Dendritic cell treated with granulocyte-macrophage colony-stimulating factor and Interleukin-4, amounts not matched to agents 40 ng/mL and 50 ng/mL, for 4 days (primary cell): ENCODE measurements at regions not wholly inside any gene's neighbourhood (a gene's known extent, or its start where the extent isn't known, plus 50 kb on each side); places are given as distances from the start of the nearest gene placed in this dataset.

Experiments
- H3K27ac Mint-ChIP-seq: one replicate; pipeline ENCODE4 v1.8.0; 2022; ENCODE audit warnings: mild to moderate bottlenecking, mixed read lengths
- H3K27me3 Mint-ChIP-seq: one replicate; pipeline ENCODE4 v1.8.0; 2022; ENCODE audit warnings: mild to moderate bottlenecking, mixed read lengths
- H3K36me3 Mint-ChIP-seq: one replicate; pipeline ENCODE4 v1.8.0; 2022; ENCODE audit warnings: low read depth, mixed read lengths
- H3K4me1 Mint-ChIP-seq: one replicate; pipeline ENCODE4 v1.8.0; 2022; ENCODE audit warnings: low read depth, mixed read lengths
- H3K4me3 Mint-ChIP-seq: one replicate; pipeline ENCODE4 v1.8.0; 2022; ENCODE audit warnings: mild to moderate bottlenecking, moderate library complexity, mixed read lengths
- H3K9me3 Mint-ChIP-seq: one replicate; pipeline ENCODE4 v1.8.0; 2022; ENCODE audit warnings: mixed read lengths
- intact Hi-C: fragments of 100-400 bp; cut with micrococcal nuclease; formaldehyde crosslinking; loops from one replicate; pipeline ENCODE4 v1.15.0; 2022

DNA sequence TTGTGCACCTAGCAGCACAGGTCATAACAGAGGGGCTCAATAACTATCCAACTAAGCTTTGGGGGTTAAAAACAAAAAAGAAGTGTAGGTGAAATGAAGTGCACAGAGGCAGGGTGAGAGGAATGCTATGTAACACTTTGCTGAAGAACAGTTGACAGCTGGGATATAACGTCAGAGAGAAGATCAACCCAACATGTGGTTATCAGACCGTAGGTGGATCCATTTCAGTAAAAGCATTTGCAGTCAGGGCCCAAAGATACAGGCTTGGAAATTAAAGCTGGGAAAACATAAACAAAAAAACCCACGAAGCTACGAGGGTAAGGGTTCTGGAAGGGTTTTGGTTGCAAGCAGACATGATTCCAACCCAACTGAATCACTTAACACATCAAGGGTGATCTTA is 377.5 kb upstream of the NR2F2 start:
- peaks cover 34% of the 10 kb centered on the region for H3K9me3 Mint-ChIP-seq
- no peak overlapping the region for H3K27ac Mint-ChIP-seq
- no peak overlapping the region for H3K4me3 Mint-ChIP-seq
- intact Hi-C loops: no loop called here
- no peaks in the 10 kb centered on the region for H3K4me1 Mint-ChIP-seq
- H3K27me3 Mint-ChIP-seq: no peaks in the 10 kb centered on the region
- H3K36me3 Mint-ChIP-seq: no peaks in the 10 kb centered on the region

DNA sequence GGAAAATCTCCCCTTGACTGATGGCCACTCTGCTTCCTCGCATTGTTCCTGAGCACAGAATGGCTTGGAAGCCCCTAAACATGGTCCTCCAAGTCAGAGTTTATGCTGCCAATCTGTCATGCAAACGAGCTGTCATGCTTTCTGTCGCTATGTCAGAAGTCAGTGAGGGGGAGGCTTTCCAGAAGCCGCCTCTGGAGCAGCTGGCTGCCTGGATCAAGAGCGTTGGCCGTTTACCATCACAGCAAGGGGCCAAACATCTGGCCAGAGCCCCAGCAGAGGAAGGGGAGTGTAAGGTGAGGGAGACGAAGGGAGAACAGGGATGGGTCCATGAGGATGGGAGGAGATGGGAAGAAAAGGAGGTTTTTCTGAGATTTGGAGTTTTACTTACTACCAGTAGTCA is 372.6 kb upstream of the NR2F2 start:
- no peaks in the 10 kb centered on the region for H3K36me3 Mint-ChIP-seq
- no peaks in the 10 kb centered on the region for H3K4me1 Mint-ChIP-seq
- no peak overlapping the region for H3K27ac Mint-ChIP-seq
- intact Hi-C loops: no loop called here
- H3K27me3 Mint-ChIP-seq: no peaks in the 10 kb centered on the region
- H3K9me3 Mint-ChIP-seq: peaks cover 24% of the 10 kb centered on the region
- no peak overlapping the region for H3K4me3 Mint-ChIP-seq

DNA sequence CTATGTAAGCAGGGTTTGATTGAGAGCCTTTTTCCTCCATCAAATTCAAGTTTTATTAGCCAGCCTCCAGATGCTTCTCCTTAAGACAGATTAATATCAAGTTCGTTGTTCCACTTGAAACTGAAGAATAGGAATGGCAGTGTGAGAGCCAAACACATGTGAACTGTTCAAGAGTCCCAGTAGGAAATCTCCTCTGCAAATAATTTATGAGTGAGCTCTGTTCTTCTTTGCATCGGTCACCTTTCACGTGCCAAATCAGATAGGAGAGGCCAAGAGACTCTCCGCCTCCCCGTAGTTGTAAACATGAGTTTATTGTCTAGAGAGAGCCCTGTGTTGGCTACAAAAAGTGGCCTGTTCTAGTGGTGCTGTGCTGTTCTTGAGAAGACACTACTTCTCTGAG is 372.1 kb upstream of the NR2F2 start:
- no peak overlapping the region for H3K4me3 Mint-ChIP-seq
- H3K27ac Mint-ChIP-seq: no peak overlapping the region
- peaks cover 18% of the 10 kb centered on the region for H3K9me3 Mint-ChIP-seq
- H3K4me1 Mint-ChIP-seq: no peaks in the 10 kb centered on the region
- intact Hi-C loops: no loop called here
- H3K27me3 Mint-ChIP-seq: no peaks in the 10 kb centered on the region
- H3K36me3 Mint-ChIP-seq: no peaks in the 10 kb centered on the region

- H3K9me3 Mint-ChIP-seq: no peaks in the 10 kb centered on the region
- no peaks in the 10 kb centered on the region for H3K36me3 Mint-ChIP-seq
- no peak overlapping the region for H3K4me3 Mint-ChIP-seq
- intact Hi-C loops: no loop called here
- no peaks in the 10 kb centered on the region for H3K27me3 Mint-ChIP-seq
- H3K27ac Mint-ChIP-seq: no peak overlapping the region
- H3K4me1 Mint-ChIP-seq: no peaks in the 10 kb centered on the region
These were observed 361.6 kb upstream of the NR2F2 start for GRCh38 chr15:95968856-95969255.

DNA sequence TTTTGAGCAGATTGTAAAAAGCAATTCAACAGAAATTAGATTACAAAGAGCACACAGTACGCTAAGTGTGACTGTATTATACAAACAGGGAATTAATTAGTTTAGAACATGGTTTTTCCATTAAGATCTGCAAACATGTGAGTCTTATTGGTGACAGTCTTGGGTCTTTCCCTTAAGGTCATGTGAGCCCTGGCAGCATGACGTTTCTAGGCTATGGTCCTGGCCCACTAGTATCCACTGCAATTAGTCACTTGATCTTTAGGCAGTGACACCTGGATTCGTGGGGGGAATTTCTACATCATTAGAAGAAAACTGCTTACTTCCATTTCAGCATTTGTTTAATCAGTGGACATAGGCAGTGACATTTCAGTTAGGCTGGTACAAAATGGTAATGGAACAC is 360.2 kb upstream of the NR2F2 start:
- no peaks in the 10 kb centered on the region for H3K36me3 Mint-ChIP-seq
- no peaks in the 10 kb centered on the region for H3K27me3 Mint-ChIP-seq
- H3K27ac Mint-ChIP-seq: no peak overlapping the region
- H3K9me3 Mint-ChIP-seq: peaks cover 2% of the 10 kb centered on the region
- intact Hi-C loops: no loop called here
- no peak overlapping the region for H3K4me3 Mint-ChIP-seq
- H3K4me1 Mint-ChIP-seq: no peaks in the 10 kb centered on the region

DNA sequence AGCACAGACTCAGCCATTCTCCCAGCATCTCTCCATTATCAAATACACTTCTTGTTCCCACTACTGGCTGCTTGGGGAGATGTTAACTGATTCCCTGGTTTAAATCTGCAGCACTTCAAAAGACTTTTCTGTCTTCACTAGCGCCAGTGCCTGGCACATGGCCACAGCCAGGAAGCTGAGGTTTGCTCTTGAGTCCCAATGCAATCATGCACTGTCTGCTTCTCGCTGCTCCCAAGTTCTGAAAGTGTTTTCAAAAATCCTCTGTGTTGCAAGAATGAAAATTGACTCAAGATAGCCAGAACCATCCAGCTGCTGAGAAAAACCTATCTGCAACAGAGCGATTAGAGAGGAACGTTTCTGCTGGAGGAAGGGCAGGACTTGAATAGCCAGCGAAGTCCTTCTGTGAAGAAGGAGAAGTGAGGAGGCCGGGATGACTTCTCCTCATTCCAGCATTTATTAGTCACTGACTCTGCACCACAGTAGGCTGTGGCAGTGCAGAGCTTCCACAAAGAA is 358.4 kb upstream of the NR2F2 start:
- H3K9me3 Mint-ChIP-seq: peaks cover 9% of the 10 kb centered on the region
- no peak overlapping the region for H3K4me3 Mint-ChIP-seq
- intact Hi-C loops: no loop called here
- no peaks in the 10 kb centered on the region for H3K4me1 Mint-ChIP-seq
- H3K27me3 Mint-ChIP-seq: no peaks in the 10 kb centered on the region
- H3K27ac Mint-ChIP-seq: no peak overlapping the region
- no peaks in the 10 kb centered on the region for H3K36me3 Mint-ChIP-seq

DNA sequence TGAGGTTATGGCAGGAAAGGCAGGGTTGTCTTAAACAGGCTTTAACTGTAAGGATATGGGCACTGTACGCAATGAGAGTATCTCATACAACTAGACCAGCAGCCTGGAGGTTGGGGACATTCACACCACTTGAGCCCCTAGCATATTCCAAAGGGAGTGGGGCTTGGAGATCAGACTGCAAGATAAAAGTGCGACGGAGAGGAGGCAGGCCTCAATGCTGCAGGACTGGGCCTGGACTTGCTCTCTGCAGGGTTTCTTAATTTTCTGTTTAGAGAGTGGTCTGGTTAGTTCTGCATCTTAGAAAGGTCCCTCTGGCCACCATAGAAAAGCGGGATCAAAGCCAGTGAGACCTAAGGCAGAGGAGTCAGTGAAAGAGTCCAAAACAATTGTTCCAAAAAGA is 357.7 kb upstream of the NR2F2 start:
- no peaks in the 10 kb centered on the region for H3K27me3 Mint-ChIP-seq
- peaks cover 9% of the 10 kb centered on the region for H3K9me3 Mint-ChIP-seq
- no peaks in the 10 kb centered on the region for H3K36me3 Mint-ChIP-seq
- no peaks in the 10 kb centered on the region for H3K4me1 Mint-ChIP-seq
- no peak overlapping the region for H3K27ac Mint-ChIP-seq
- no peak overlapping the region for H3K4me3 Mint-ChIP-seq
- intact Hi-C loops: no loop called here

- Mint-ChIP-seq H3K27me3 (no peaks in the 10 kb centered on the region), H3K36me3 (no peaks in the 10 kb centered on the region), H3K9me3 (peaks cover 9% of the 10 kb centered on the region), H3K4me3 (no peak overlapping the region), H3K27ac (no peak overlapping the region), H3K4me1 (no peaks in the 10 kb centered on the region)
- intact Hi-C loops: no loop called here
These were observed 356.8 kb upstream of the NR2F2 start for GRCh38 chr15:95973566-95974256.

DNA sequence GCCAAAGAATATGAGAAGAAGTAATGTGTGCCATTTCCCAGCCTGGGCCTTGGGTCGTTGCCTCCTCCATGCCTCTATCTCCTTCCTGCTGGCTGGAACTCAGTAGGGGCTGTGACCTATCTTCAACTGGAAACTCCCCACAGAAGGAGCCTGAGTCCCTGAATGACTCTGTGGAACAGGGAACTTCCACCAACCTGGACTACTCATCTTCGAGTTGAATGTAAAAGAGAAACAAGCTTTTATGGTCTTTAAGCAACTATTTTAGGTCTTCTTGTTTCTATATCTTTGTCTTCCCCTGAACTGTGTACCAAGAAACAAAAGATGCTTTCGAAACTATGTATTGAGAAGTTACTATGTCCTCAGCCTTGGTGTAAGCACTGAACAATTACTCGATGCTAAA is 355.3 kb upstream of the NR2F2 start:
- Mint-ChIP-seq H3K9me3 (peaks cover 9% of the 10 kb centered on the region), H3K36me3 (no peaks in the 10 kb centered on the region), H3K27ac (no peak overlapping the region), H3K27me3 (no peaks in the 10 kb centered on the region), H3K4me3 (no peak overlapping the region), H3K4me1 (no peaks in the 10 kb centered on the region)
- intact Hi-C loops: no loop called here

GRCh38 chr15:95979286-95979685 is 351.2 kb upstream of the NR2F2 start:
- no peaks in the 10 kb centered on the region for H3K36me3 Mint-ChIP-seq
- H3K4me1 Mint-ChIP-seq: no peaks in the 10 kb centered on the region
- H3K4me3 Mint-ChIP-seq: no peak overlapping the region
- intact Hi-C loops: no loop called here
- H3K27ac Mint-ChIP-seq: no peak overlapping the region
- H3K9me3 Mint-ChIP-seq: peaks cover 9% of the 10 kb centered on the region
- H3K27me3 Mint-ChIP-seq: no peaks in the 10 kb centered on the region

DNA sequence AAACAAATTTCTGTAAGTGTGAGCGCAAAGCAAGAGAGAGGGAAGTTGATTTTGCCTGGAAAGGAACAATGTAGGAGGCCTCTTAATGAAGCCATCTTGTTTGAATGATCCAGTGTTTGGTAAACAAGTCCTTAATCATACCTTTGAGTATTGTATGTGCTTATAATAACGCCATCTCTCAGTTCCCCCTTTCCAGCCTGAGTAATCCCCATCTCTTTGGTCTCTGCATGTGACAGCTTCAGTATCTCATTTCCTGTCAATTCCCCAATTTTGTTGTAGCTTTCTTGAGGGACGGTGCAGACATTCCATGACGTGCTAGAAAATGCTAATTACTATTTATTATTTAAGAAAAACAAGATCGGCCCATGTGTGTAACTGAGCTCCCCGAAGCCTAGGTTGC is 349.3 kb upstream of the NR2F2 start:
- H3K27ac Mint-ChIP-seq: no peak overlapping the region
- no peaks in the 10 kb centered on the region for H3K27me3 Mint-ChIP-seq
- intact Hi-C loops: no loop called here
- no peaks in the 10 kb centered on the region for H3K4me1 Mint-ChIP-seq
- no peaks in the 10 kb centered on the region for H3K9me3 Mint-ChIP-seq
- no peak overlapping the region for H3K4me3 Mint-ChIP-seq
- H3K36me3 Mint-ChIP-seq: no peaks in the 10 kb centered on the region

GRCh38 chr15:95987299-95987698 is 343.2 kb upstream of the NR2F2 start:
- H3K27me3 Mint-ChIP-seq: no peaks in the 10 kb centered on the region
- H3K4me3 Mint-ChIP-seq: no peak overlapping the region
- H3K36me3 Mint-ChIP-seq: no peaks in the 10 kb centered on the region
- intact Hi-C loops: no loop called here
- no peaks in the 10 kb centered on the region for H3K4me1 Mint-ChIP-seq
- no peak overlapping the region for H3K27ac Mint-ChIP-seq
- no peaks in the 10 kb centered on the region for H3K9me3 Mint-ChIP-seq

DNA sequence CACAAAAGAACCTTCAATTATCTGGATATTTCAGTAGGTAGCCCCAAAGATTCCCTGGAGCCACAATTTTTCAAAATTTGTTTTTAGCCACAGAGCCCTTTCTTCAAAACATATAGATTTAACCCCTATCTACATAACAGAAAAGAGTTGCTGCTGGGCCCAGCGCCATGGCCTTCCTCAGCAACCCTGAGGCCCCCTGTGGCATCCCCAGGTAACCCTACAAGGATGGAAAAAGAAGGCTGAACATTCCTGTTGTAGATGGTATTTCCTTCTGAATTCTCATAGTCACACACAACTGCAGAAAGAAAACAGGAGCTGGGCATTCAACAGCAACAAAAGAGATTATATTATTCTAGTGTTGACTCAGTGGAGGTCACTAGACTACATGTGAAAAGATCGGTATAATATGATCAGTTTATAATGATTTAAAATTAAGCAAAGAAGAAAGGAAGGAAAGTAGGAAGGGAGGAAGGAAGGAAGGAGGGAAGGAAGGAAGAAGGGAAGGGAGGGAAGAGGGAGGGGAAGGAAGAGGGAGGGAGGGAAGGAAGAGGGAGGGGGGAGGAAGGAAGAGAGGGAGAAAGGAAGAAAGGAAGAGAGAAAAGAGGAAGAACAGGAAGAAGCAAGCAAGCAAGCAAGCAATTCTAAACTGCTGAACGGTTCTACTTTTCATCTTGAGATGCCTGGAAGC is 342.5 kb upstream of the NR2F2 start:
- no peak overlapping the region for H3K4me3 Mint-ChIP-seq
- no peak overlapping the region for H3K27ac Mint-ChIP-seq
- H3K9me3 Mint-ChIP-seq: no peaks in the 10 kb centered on the region
- no peaks in the 10 kb centered on the region for H3K27me3 Mint-ChIP-seq
- no peaks in the 10 kb centered on the region for H3K4me1 Mint-ChIP-seq
- no peaks in the 10 kb centered on the region for H3K36me3 Mint-ChIP-seq
- intact Hi-C loops: no loop called here

GRCh38 chr15:95988574-95988887 is 342.0 kb upstream of the NR2F2 start:
- no peak overlapping the region for H3K4me3 Mint-ChIP-seq
- no peaks in the 10 kb centered on the region for H3K9me3 Mint-ChIP-seq
- intact Hi-C loops: no loop called here
- no peak overlapping the region for H3K27ac Mint-ChIP-seq
- no peaks in the 10 kb centered on the region for H3K27me3 Mint-ChIP-seq
- H3K36me3 Mint-ChIP-seq: no peaks in the 10 kb centered on the region
- no peaks in the 10 kb centered on the region for H3K4me1 Mint-ChIP-seq

- Mint-ChIP-seq H3K36me3 (no peaks in the 10 kb centered on the region), H3K9me3 (no peaks in the 10 kb centered on the region), H3K4me1 (no peaks in the 10 kb centered on the region), H3K27ac (no peak overlapping the region), H3K27me3 (no peaks in the 10 kb centered on the region), H3K4me3 (no peak overlapping the region)
- intact Hi-C loops: no loop called here
These were observed 341.1 kb upstream of the NR2F2 start for GRCh38 chr15:95989392-95989791.
